Prostate gland (tissue), 2 donors: ENCODE measurements at regions not wholly inside any gene's neighbourhood (a gene's known extent, or its start where the extent isn't known, plus 50 kb on each side); places are given as distances from the start of the nearest gene placed in this dataset.
"Not testable (repeated sequence)": the region's sequence is repeated elsewhere in the genome, so short reads cannot be mapped to it uniquely, and the experiment has no call there.

Source experiments
- DNase-seq: peaks from one replicate; pipeline ENCODE4 v3.0.0-alpha.2; 2019; ENCODE audit warnings: low spot score
- H3K27ac ChIP-seq, 2 donors: fragments of 200-600 bp; sonication (generic); 2 replicates each; pipeline ENCODE4 v1.5.1; 2017 to 2019
- H3K27me3 ChIP-seq: fragments of 200-600 bp; sonication (generic); replicated peaks from 2 replicates; pipeline ENCODE4 v1.5.1; 2019; ENCODE audit not compliant: insufficient read depth
- H3K36me3 ChIP-seq, 2 donors: fragments of 200-600 bp; sonication (generic); 1 replicate in 1 of 2; 2 replicates in 1 of 2; pipeline versions ENCODE4 v1.5.1 to v1.8.1; 2017 to 2019
- H3K4me1 ChIP-seq: fragments of 200-600 bp; sonication (generic); replicated peaks from 2 replicates; pipeline ENCODE4 v1.5.1; 2019
- H3K4me3 ChIP-seq, 2 donors: fragments of 200-600 bp; sonication (generic); 2 replicates each; pipeline ENCODE4 v1.5.1; 2017 to 2019
- H3K9me3 ChIP-seq: fragments of 200-600 bp; sonication (generic); 2 replicates; pipeline ENCODE4 v1.5.1; 2017
- CTCF ChIP-seq, 4 experiments: fragments of 200-600 bp in 2 of 4; fragments of 450-650 bp in 2 of 4; sonication (generic) in 2 of 4; IDR thresholded peaks; 1 replicate in 3 of 4; 2 replicates in 1 of 4; pipeline ENCODE4 v1.5.1; 2016 to 2019; ENCODE audit warnings: antibody characterized with exemption in 4 of 4, mild to moderate bottlenecking in 2 of 4, moderate library complexity in 2 of 4
- POLR2A ChIP-seq: fragments of 450-650 bp; IDR thresholded peaks from one replicate; pipeline ENCODE4 v1.6.1; 2016; ENCODE audit warnings: antibody characterized with exemption, mild to moderate bottlenecking
- POLR2AphosphoS5 ChIP-seq: sonication (generic); formaldehyde crosslinking; IDR thresholded peaks from one replicate; pipeline ENCODE4 v1.6.1; 2017; ENCODE audit warnings: antibody characterized with exemption
- WGBS: methylation state at CpG from one replicate; pipeline ENCODE4 v1.1.5; 2018; 5-methylcytosine and 5-hydroxymethylcytosine counted together
- intact Hi-C: fragments of 100-400 bp; cut with DNase I; formaldehyde crosslinking; loops from one replicate; pipeline ENCODE4 v1.14.2; 2022

- intact Hi-C loops: no loop called here
- H3K27me3 ChIP-seq: no peaks in the 10 kb centered on the region
- H3K4me3 ChIP-seq: no peak overlapping the region
- H3K27ac ChIP-seq: no peak overlapping the region
- H3K36me3 ChIP-seq: no peaks in the 10 kb centered on the region
- H3K9me3 ChIP-seq: no peaks in the 10 kb centered on the region
- no peak for TF ChIP-seq POLR2AphosphoS5
- H3K4me1 ChIP-seq: no peaks in the 10 kb centered on the region
- no peak for DNase-seq
- 81% methylated on average over 4 of the region's 4 CpGs for WGBS
Measured at GRCh38 chr19:20273951-20274570, 107.0 kb downstream of the ZNF486 start.

GRCh38 chr19:20273376-20273775 lies 106.4 kb downstream of the ZNF486 start:
- Histone ChIP-seq H3K4me1 (no peaks in the 10 kb centered on the region), H3K27ac (no peak overlapping the region), H3K36me3 (no peaks in the 10 kb centered on the region), H3K9me3 (no peaks in the 10 kb centered on the region), H3K4me3 (no peak overlapping the region), H3K27me3 (no peaks in the 10 kb centered on the region)
- TF ChIP-seq POLR2A: no peak
- no peak for TF ChIP-seq CTCF (IDR thresholded peaks at IDR 0.05)
- no peak for TF ChIP-seq POLR2AphosphoS5
- intact Hi-C loops: no loop called here
- DNase-seq: no peak
- WGBS: 36% methylated on average over 3 of the region's 3 CpGs

GRCh38 chr19:20272627-20273010 lies 105.6 kb downstream of the ZNF486 start:
- H3K36me3 ChIP-seq, H3K27me3 ChIP-seq, DNase-seq, H3K4me1 ChIP-seq, H3K4me3 ChIP-seq, intact Hi-C loops, H3K9me3 ChIP-seq, H3K27ac ChIP-seq: not testable (repeated sequence)
- 98% methylated on average over 8 of the region's 8 CpGs for whole genome bisulfite sequencing

GRCh38 chr19:20271927-20272626 lies 105.1 kb downstream of the ZNF486 start:
- H3K9me3 ChIP-seq, H3K4me1 ChIP-seq, H3K27ac ChIP-seq, H3K36me3 ChIP-seq, H3K27me3 ChIP-seq, H3K4me3 ChIP-seq, intact Hi-C loops, DNase-seq: not testable (repeated sequence)
- 93% methylated on average over 7 of the region's 7 CpGs for WGBS

GRCh38 chr19:20271215-20271926 lies 104.4 kb downstream of the ZNF486 start:
- intact Hi-C loops: no loop called here
- no peak for DNase-seq
- H3K9me3 ChIP-seq: no peaks in the 10 kb centered on the region
- TF ChIP-seq CTCF (IDR thresholded peaks at IDR 0.05) (no peak), POLR2AphosphoS5 (no peak), POLR2A (no peak)
- no peaks in the 10 kb centered on the region for H3K36me3 ChIP-seq
- no peak overlapping the region for H3K4me3 ChIP-seq
- H3K4me1 ChIP-seq: no peaks in the 10 kb centered on the region
- WGBS: 73% methylated on average over 12 of the region's 12 CpGs
- no peaks in the 10 kb centered on the region for H3K27me3 ChIP-seq
- H3K27ac ChIP-seq: no peak overlapping the region

GRCh38 chr19:20269461-20269860 lies 102.4 kb downstream of the ZNF486 start:
- H3K36me3 ChIP-seq: no peaks in the 10 kb centered on the region
- H3K27me3 ChIP-seq: no peaks in the 10 kb centered on the region
- H3K9me3 ChIP-seq: no peaks in the 10 kb centered on the region
- no peaks in the 10 kb centered on the region for H3K4me1 ChIP-seq
- TF ChIP-seq POLR2AphosphoS5 (no peak), POLR2A (no peak), CTCF (IDR thresholded peaks at IDR 0.05) (no peak)
- DNase-seq: no peak
- H3K4me3 ChIP-seq: no peak overlapping the region
- intact Hi-C loops: no loop called here
- no peak overlapping the region for H3K27ac ChIP-seq
- 95% methylated on average over 7 of the region's 7 CpGs for WGBS

GRCh38 chr19:20261513-20261912 lies 94.5 kb downstream of the ZNF486 start:
- H3K27ac ChIP-seq, H3K4me1 ChIP-seq, H3K9me3 ChIP-seq, H3K27me3 ChIP-seq, H3K4me3 ChIP-seq, H3K36me3 ChIP-seq, intact Hi-C loops, DNase-seq: not testable (repeated sequence)

GRCh38 chr19:20260738-20261137 lies 93.7 kb downstream of the ZNF486 start:
- 74% methylated on average over 8 of the region's 8 CpGs for WGBS
- H3K4me1 ChIP-seq, intact Hi-C loops, H3K9me3 ChIP-seq, H3K36me3 ChIP-seq, H3K27me3 ChIP-seq, DNase-seq, H3K4me3 ChIP-seq, H3K27ac ChIP-seq: not testable (repeated sequence)
